ENCODE measurements at regions not wholly inside any gene's neighbourhood (a gene's known extent, or its start where the extent isn't known, plus 50 kb on each side); places are given as distances from the start of the nearest gene placed in this dataset.

DNA sequence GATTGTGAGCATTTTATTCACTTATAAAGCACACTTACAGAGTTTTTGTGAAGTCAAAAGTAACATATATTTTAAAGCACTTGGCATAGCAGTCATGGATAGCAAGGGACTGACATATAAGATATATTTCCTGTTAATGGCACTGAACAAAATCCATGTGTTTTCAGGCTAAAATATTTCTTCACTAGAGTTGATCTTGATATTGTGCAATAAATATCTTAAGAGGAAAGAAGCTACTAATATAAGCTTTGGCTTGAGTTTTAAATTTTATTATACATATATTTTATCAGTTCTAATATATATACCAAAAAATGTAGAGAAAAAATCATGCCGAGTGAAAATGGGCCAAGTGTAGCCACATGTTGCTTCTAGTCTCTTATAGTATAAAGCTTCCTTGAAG is 189.7 kb upstream of the DPP10 start:
- Histone ChIP-seq H3K27ac (ENCODE audit: low read depth in 1 of 2, low read length in 1 of 2) (no peak overlapping the region), H3K4me3 (ENCODE audit: low read length in 2 of 2) (no peak overlapping the region), H3K27me3 (ENCODE audit: control insufficient read depth in 2 of 2, insufficient read depth in 1 of 2, low read length in 1 of 2) (no peaks in the 10 kb centered on the region), H3K4me1 (ENCODE audit: control insufficient read depth in 2 of 2, insufficient read depth in 2 of 2, low read length in 2 of 2) (no peaks in the 10 kb centered on the region), H3K36me3 (ENCODE audit: control insufficient read depth in 2 of 2, insufficient read depth in 2 of 2, low read length in 1 of 2) (no peaks in the 10 kb centered on the region), H3K9me3 (ENCODE audit: control insufficient read depth in 2 of 2, insufficient read depth in 1 of 2, low read length in 1 of 2) (no peaks in the 10 kb centered on the region)
- 97% methylated on average over 1 of the region's 1 CpG for WGBS
- no peak for DNase-seq (ENCODE audit: low read depth in 6 of 9, low spot score in 9 of 9)

DNA sequence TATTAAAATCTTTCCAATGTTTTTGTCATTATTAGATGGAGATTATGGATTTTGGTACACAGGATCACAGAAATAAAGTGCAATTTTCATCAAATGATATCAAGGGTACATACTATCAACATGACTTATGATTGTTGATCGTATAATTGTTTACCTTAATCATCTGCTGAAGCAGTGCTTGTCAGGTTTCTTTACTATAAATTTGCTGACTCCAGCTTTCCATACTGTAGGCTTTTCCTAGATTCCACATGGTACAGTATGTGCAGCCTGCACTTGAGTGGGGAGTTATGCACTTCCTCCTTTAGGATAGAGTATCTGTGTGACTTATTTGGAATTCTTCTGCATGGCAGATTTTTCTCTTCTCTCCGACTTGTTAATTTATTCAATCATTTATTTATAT is 187.6 kb upstream of the DPP10 start:
- Histone ChIP-seq H3K27ac (ENCODE audit: low read depth in 1 of 2, low read length in 1 of 2) (no peak overlapping the region), H3K27me3 (ENCODE audit: control insufficient read depth in 2 of 2, insufficient read depth in 1 of 2, low read length in 1 of 2) (no peaks in the 10 kb centered on the region), H3K4me1 (ENCODE audit: control insufficient read depth in 2 of 2, insufficient read depth in 2 of 2, low read length in 2 of 2) (no peaks in the 10 kb centered on the region), H3K36me3 (ENCODE audit: control insufficient read depth in 2 of 2, insufficient read depth in 2 of 2, low read length in 1 of 2) (no peaks in the 10 kb centered on the region), H3K9me3 (ENCODE audit: control insufficient read depth in 2 of 2, insufficient read depth in 1 of 2, low read length in 1 of 2) (no peaks in the 10 kb centered on the region), H3K4me3 (ENCODE audit: low read length in 2 of 2) (no peak overlapping the region)
- no peak for DNase-seq (ENCODE audit: low read depth in 6 of 9, low spot score in 9 of 9)
- 93% methylated on average over 2 of the region's 2 CpGs for WGBS

DNA sequence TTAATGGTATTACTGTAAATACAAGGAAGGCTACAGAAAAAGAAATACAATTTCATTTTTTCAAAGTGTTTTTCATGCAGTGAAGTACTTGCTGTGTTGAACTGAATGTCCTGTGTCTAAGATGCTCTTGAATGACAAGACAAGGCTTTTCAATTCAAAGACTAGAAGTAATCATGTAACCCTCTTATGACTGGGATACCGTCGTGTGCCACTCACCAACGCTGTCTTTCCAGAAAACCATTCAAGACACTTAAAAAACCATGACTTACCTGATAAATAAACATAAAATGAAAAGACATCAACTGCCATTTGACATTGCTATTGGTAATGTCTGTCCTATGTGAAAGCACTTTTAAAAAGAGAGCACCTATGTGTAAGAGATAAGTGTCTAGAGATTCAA is 183.1 kb upstream of the DPP10 start:
- H3K4me1 ChIP-seq (ENCODE audit: control insufficient read depth in 2 of 2, insufficient read depth in 2 of 2, low read length in 2 of 2), result no peaks in the 10 kb centered on the region
- no peaks in the 10 kb centered on the region for H3K9me3 ChIP-seq (ENCODE audit: control insufficient read depth in 2 of 2, insufficient read depth in 1 of 2, low read length in 1 of 2)
- DNase-seq (ENCODE audit: low read depth in 6 of 9, low spot score in 9 of 9), result no peak
- H3K27ac ChIP-seq (ENCODE audit: low read depth in 1 of 2, low read length in 1 of 2), result no peak overlapping the region
- H3K36me3 ChIP-seq (ENCODE audit: control insufficient read depth in 2 of 2, insufficient read depth in 2 of 2, low read length in 1 of 2), result no peaks in the 10 kb centered on the region
- H3K4me3 ChIP-seq (ENCODE audit: low read length in 2 of 2), result no peak overlapping the region
- WGBS, result 94% methylated on average over 3 of the region's 3 CpGs
- H3K27me3 ChIP-seq (ENCODE audit: control insufficient read depth in 2 of 2, insufficient read depth in 1 of 2, low read length in 1 of 2), result no peaks in the 10 kb centered on the region

DNA sequence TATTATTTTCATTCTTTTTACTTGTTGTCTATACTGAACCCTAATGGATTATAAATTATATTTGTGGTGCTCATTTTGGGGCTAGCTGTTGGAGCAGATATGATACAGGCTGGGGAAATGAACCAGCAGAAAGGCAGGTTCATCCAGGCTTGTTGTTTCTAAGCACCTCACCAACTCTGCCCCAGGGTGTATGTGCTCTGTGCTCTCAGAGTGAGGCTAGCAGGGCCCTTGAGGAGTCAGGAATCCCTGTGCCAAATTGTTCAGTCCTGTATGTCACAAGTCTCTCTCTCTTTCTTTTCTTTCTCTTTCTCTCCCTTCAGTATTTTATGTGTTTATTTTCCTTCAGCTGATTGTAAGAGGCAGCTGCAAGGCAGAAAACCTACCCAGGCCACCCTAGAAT is 181.1 kb upstream of the DPP10 start:
- H3K4me1 ChIP-seq (ENCODE audit: control insufficient read depth in 2 of 2, insufficient read depth in 2 of 2, low read length in 2 of 2), result no peaks in the 10 kb centered on the region

DNA sequence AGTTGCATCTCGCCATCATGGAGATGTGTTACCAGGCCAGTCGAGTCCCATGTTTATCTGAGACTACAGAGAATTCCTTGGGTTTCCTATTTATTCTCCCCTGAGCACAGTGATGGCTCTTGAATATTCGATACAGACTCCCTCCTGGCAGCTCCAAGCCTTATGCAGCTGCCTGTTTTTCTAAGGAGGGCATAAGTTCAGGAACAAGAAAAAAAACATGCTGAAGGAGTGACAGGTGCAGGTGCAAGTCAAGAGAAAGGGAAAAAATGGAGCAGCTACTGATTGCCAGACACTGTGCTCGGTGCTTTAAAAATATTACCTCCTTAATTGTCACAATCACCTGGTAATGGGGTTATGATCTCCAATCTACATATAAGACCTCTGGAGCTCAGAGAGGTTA is 177.2 kb upstream of the DPP10 start:
- WGBS, result 78% methylated on average over 4 of the region's 4 CpGs
- H3K4me1 ChIP-seq (ENCODE audit: control insufficient read depth in 2 of 2, insufficient read depth in 2 of 2, low read length in 2 of 2), result no peaks in the 10 kb centered on the region
- no peaks in the 10 kb centered on the region for H3K9me3 ChIP-seq (ENCODE audit: control insufficient read depth in 2 of 2, insufficient read depth in 1 of 2, low read length in 1 of 2)
- no peak overlapping the region for H3K27ac ChIP-seq (ENCODE audit: low read depth in 1 of 2, low read length in 1 of 2)
- H3K36me3 ChIP-seq (ENCODE audit: control insufficient read depth in 2 of 2, insufficient read depth in 2 of 2, low read length in 1 of 2), result no peaks in the 10 kb centered on the region
- DNase-seq (ENCODE audit: low read depth in 6 of 9, low spot score in 9 of 9), result no peak
- H3K27me3 ChIP-seq (ENCODE audit: control insufficient read depth in 2 of 2, insufficient read depth in 1 of 2, low read length in 1 of 2), result no peaks in the 10 kb centered on the region
- H3K4me3 ChIP-seq (ENCODE audit: low read length in 2 of 2), result no peak overlapping the region

More for the DNA sequence above, 181.1 kb upstream of the DPP10 start:
- Histone ChIP-seq H3K9me3 (ENCODE audit: control insufficient read depth in 2 of 2, insufficient read depth in 1 of 2, low read length in 1 of 2) (no peaks in the 10 kb centered on the region), H3K27ac (ENCODE audit: low read depth in 1 of 2, low read length in 1 of 2) (no peak overlapping the region), H3K4me3 (ENCODE audit: low read length in 2 of 2) (no peak overlapping the region), H3K27me3 (ENCODE audit: control insufficient read depth in 2 of 2, insufficient read depth in 1 of 2, low read length in 1 of 2) (no peaks in the 10 kb centered on the region), H3K36me3 (ENCODE audit: control insufficient read depth in 2 of 2, insufficient read depth in 2 of 2, low read length in 1 of 2) (no peaks in the 10 kb centered on the region)
- DNase-seq (ENCODE audit: low read depth in 6 of 9, low spot score in 9 of 9), result no peak

DNA sequence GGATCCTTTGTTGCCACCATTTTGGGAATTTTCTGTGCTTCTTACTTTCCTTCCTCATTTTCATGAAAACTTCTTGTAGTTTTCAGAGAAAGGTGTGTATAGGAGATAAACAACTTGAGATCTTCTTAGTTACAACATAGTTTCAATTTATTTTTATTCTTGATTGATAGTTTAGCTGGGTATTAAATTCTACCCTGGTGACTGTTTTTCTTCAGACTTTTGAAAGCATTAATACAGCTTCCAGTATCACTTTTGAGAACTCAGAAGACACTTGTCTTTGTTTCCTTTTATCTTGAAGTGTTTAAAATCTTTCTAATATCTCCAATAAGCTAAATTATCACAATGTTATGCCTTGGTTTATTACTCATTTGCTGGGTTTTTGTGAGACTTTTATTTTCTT is 167.5 kb upstream of the DPP10 start:
- Histone ChIP-seq H3K9me3 (ENCODE audit: control insufficient read depth in 2 of 2, insufficient read depth in 1 of 2, low read length in 1 of 2) (peaks cover 0 to 3% of the 10 kb centered on the region in 2 donors), H3K27ac (ENCODE audit: low read depth in 1 of 2, low read length in 1 of 2) (no peak overlapping the region), H3K27me3 (ENCODE audit: control insufficient read depth in 2 of 2, insufficient read depth in 1 of 2, low read length in 1 of 2) (no peaks in the 10 kb centered on the region), H3K4me3 (ENCODE audit: low read length in 2 of 2) (no peak overlapping the region), H3K36me3 (ENCODE audit: control insufficient read depth in 2 of 2, insufficient read depth in 2 of 2, low read length in 1 of 2) (no peaks in the 10 kb centered on the region), H3K4me1 (ENCODE audit: control insufficient read depth in 2 of 2, insufficient read depth in 2 of 2, low read length in 2 of 2) (no peaks in the 10 kb centered on the region)
- DNase-seq (ENCODE audit: low read depth in 6 of 9, low spot score in 9 of 9), result no peak

DNA sequence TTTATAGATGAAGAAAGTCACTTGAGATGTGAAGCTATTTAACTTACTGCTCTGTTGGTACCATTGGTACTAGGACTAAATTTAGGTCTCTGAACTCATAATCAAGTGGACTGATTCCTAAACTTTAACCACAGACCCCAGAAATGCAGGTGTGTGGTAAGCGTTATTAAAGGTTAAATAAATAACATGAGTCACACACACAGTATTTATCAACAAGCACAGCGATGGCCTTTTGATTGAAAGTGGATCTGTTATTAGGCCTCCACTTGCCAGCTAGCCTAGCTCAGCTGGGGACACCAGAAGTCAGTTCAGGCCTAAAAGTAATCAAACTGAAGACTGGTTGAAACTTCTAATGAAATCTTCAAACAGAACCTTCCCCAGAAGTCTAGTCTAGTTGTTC is 161.3 kb upstream of the DPP10 start:
- WGBS, result 97% methylated on average over 2 of the region's 2 CpGs
- Histone ChIP-seq H3K36me3 (ENCODE audit: control insufficient read depth in 2 of 2, insufficient read depth in 2 of 2, low read length in 1 of 2) (no peaks in the 10 kb centered on the region), H3K27ac (ENCODE audit: low read depth in 1 of 2, low read length in 1 of 2) (no peak overlapping the region)

DNA sequence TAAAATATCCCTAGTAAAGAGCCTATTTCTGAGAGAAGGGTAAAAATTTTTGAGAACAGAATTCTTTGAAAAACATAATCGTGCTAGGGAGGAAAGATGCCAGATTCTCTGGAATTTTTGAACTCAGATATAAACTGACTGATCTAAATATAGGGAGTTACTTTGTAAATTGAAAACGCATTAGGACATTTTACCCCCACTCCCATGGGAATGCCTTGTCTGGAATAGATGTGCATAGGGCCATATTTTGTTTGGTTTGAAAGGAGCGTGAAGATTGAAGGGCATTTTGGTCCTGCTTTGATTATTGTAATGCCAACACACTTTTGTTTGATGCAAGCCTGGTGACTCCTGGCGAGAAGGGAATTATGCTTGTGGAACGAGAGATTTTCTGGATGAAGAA is 158.7 kb upstream of the DPP10 start:
- WGBS, result 90% methylated on average over 5 of the region's 5 CpGs
- Histone ChIP-seq H3K27ac (ENCODE audit: low read depth in 1 of 2, low read length in 1 of 2) (no peak overlapping the region), H3K27me3 (ENCODE audit: control insufficient read depth in 2 of 2, insufficient read depth in 1 of 2, low read length in 1 of 2) (no peaks in the 10 kb centered on the region), H3K4me3 (ENCODE audit: low read length in 2 of 2) (no peak overlapping the region), H3K36me3 (ENCODE audit: control insufficient read depth in 2 of 2, insufficient read depth in 2 of 2, low read length in 1 of 2) (no peaks in the 10 kb centered on the region), H3K9me3 (ENCODE audit: control insufficient read depth in 2 of 2, insufficient read depth in 1 of 2, low read length in 1 of 2) (peaks cover 0 to 3% of the 10 kb centered on the region in 2 donors), H3K4me1 (ENCODE audit: control insufficient read depth in 2 of 2, insufficient read depth in 2 of 2, low read length in 2 of 2) (no peaks in the 10 kb centered on the region)
- no peak for DNase-seq (ENCODE audit: low read depth in 6 of 9, low spot score in 9 of 9)

More for the DNA sequence above, 161.3 kb upstream of the DPP10 start:
- H3K4me1 ChIP-seq (ENCODE audit: control insufficient read depth in 2 of 2, insufficient read depth in 2 of 2, low read length in 2 of 2), result no peaks in the 10 kb centered on the region
- H3K9me3 ChIP-seq (ENCODE audit: control insufficient read depth in 2 of 2, insufficient read depth in 1 of 2, low read length in 1 of 2), result peaks cover 0 to 3% of the 10 kb centered on the region in 2 donors
- H3K27me3 ChIP-seq (ENCODE audit: control insufficient read depth in 2 of 2, insufficient read depth in 1 of 2, low read length in 1 of 2), result no peaks in the 10 kb centered on the region
- H3K4me3 ChIP-seq (ENCODE audit: low read length in 2 of 2), result no peak overlapping the region
- DNase-seq (ENCODE audit: low read depth in 6 of 9, low spot score in 9 of 9), result no peak

DNA sequence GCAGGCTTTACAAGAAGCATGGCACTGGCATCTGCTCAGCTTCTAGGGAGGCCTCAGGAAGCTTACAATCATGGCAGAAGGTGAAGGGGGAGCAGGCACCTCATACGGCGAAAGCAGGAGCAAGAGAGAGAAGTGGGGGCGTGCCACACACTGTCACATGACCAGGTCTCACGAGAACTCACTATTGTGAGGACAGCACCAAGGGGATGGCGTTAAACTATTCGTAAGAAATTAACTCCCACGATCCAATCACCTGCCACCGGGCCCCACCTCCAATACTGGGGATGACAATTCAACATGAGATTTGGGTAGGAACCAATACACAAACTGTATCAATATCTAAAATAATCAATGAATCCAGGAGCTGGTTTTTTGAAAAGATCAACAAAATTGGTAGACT is 156.0 kb upstream of the DPP10 start:
- H3K36me3 ChIP-seq (ENCODE audit: control insufficient read depth in 2 of 2, insufficient read depth in 2 of 2, low read length in 1 of 2), result no peaks in the 10 kb centered on the region
- DNase-seq (ENCODE audit: low read depth in 6 of 9, low spot score in 9 of 9), result no peak
- H3K9me3 ChIP-seq (ENCODE audit: control insufficient read depth in 2 of 2, insufficient read depth in 1 of 2, low read length in 1 of 2), result peaks cover 0 to 3% of the 10 kb centered on the region in 2 donors
- H3K4me3 ChIP-seq (ENCODE audit: low read length in 2 of 2), result no peak overlapping the region
- no peak overlapping the region for H3K27ac ChIP-seq (ENCODE audit: low read depth in 1 of 2, low read length in 1 of 2)
- no peaks in the 10 kb centered on the region for H3K27me3 ChIP-seq (ENCODE audit: control insufficient read depth in 2 of 2, insufficient read depth in 1 of 2, low read length in 1 of 2)
- no peaks in the 10 kb centered on the region for H3K4me1 ChIP-seq (ENCODE audit: control insufficient read depth in 2 of 2, insufficient read depth in 2 of 2, low read length in 2 of 2)
- WGBS, result 97% methylated on average over 8 of the region's 8 CpGs

DNA sequence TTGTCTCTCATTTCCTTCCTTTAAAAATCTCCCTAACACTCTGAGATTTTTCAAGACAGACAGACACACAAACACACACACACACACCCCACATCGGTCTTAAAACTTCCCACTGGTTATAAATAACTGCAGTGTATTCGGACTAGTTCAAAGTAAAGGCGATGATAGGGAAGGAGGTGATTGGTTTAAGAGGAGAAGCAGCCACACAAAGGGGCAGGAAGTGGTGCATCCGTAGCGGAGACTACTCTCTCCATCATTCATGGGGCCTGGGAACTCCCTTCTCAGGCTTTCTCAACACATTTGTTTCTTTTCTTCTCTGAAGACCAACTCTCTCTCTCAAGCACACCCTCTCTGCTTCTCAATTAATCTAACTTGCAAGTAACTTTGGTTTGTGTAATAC is 149.1 kb upstream of the DPP10 start:
- no peak for DNase-seq (ENCODE audit: low read depth in 6 of 9, low spot score in 9 of 9)
- no peaks in the 10 kb centered on the region for H3K4me1 ChIP-seq (ENCODE audit: control insufficient read depth in 2 of 2, insufficient read depth in 2 of 2, low read length in 2 of 2)
- no peak overlapping the region for H3K4me3 ChIP-seq (ENCODE audit: low read length in 2 of 2)
- H3K27me3 ChIP-seq (ENCODE audit: control insufficient read depth in 2 of 2, insufficient read depth in 1 of 2, low read length in 1 of 2), result no peaks in the 10 kb centered on the region
- H3K9me3 ChIP-seq (ENCODE audit: control insufficient read depth in 2 of 2, insufficient read depth in 1 of 2, low read length in 1 of 2), result no peaks in the 10 kb centered on the region
- no peak overlapping the region for H3K27ac ChIP-seq (ENCODE audit: low read depth in 1 of 2, low read length in 1 of 2)
- H3K36me3 ChIP-seq (ENCODE audit: control insufficient read depth in 2 of 2, insufficient read depth in 2 of 2, low read length in 1 of 2), result no peaks in the 10 kb centered on the region
- WGBS, result 40% methylated on average over 5 of the region's 5 CpGs

Data from thymus (tissue), 11 donors.